ENCODE measurements at regions not wholly inside any gene's neighbourhood (a gene's known extent, or its start where the extent isn't known, plus 50 kb on each side); places are given as distances from the start of the nearest gene placed in this dataset.
"Not testable (repeated sequence)": the region's sequence is repeated elsewhere in the genome, so short reads cannot be mapped to it uniquely, and the experiment has no call there.

DNA sequence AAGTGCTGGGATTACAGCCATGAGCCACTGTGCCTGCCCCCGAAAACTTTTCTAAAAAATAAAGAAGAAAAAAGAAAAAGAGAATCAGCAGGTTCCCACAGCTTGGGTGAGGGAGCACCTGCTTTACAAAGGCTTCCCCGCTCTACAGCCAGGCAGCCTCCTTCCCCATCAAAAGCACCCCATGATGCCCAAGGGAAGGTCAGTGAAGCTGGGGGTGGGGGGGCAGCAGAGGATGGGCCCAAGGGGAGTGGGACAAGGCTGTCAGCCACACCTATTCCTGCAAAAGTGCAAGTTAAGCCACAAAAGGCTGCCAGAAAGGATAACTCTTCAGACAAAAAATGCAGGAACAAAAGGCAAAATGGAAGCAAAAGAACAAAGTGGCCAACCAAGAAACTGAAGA, 72.5 kb downstream of the FAM50B start:
- DNase-seq (ENCODE audit: low spot score), result no peak

DNA sequence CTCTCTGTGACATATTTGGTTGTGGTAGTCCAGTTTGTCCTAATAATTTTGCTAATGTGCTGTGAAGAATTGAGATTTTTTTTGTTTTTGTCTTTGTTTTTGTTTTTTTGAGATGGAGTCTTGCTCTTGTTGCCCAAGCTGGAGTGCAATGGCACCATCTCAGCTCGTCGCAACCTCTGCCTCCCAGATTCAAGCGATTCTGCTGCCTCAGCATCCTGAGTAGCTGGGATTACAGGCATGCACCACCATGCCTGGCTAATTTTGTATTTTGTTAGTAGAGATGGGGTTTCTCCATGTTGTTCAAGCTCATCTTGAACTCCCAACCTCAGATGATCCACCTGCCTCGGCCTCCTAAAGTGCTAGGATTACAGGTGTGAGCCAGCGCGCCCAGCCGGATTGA, 73.4 kb downstream of the FAM50B start:
- not testable (repeated sequence) for DNase-seq (ENCODE audit: low spot score)

DNA sequence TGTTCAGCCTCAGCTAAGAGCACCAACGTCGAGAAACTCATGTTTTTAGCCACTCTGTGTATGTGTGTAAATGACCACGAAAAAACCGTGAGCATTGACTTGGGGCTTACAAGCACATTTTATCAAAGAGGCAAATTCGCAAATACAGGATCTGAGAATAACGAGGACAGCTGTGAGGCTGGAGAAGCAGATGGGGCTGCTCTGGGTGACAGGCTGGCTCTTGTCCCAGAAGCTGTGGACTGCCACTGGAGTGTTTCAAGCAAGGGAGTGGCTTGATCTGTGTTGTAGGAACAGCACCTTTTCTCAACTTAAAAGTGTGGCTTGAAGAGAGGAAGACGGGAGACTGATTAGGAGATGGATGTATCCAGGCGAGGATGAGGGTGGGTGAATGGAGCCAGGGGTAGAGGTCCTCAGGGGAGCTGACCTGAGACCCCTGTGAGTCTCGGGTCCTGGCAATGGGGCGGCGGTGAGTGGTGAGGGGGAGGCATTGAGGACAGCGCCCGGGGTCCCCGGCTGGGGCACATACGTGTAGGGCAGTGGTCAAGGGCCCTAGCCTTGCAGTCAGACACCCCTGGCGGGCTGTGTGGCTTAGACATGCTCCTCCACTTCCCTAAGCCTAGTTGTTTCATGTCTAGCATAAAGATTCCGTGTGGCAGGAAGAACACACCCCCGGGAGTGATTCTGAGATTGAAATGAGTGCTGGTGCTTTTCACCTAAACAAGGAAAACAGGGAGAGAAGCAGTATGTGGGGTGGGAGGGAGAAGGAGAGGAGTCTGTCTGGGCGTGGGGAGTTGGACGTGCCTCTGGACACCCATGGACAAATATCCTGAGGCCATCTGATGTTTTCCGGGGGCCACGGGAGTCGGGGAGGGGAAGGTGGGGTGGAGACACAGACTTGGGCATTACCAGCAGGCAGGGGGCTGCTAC, 76.3 kb downstream of the FAM50B start:
- DNase-seq (ENCODE audit: low spot score), result not testable (repeated sequence)

DNA sequence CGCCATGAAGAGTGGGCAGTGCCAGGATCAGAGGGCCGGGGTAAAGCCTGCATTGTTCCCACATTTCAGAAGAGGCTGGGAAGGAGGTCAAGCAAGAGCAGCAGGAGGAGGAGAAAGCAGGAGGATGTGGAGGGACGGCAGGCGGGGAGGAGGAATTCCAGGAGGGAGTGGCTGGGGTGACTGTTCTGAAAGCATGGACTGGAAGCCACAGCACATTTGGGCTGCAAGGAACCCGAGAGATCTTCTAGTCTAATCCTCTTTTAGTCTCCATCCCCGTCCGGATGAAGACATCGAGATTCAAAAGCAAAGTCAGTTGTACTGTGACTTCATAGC, 76.9 kb downstream of the FAM50B start:
- no peak for DNase-seq (ENCODE audit: low spot score)

DNA sequence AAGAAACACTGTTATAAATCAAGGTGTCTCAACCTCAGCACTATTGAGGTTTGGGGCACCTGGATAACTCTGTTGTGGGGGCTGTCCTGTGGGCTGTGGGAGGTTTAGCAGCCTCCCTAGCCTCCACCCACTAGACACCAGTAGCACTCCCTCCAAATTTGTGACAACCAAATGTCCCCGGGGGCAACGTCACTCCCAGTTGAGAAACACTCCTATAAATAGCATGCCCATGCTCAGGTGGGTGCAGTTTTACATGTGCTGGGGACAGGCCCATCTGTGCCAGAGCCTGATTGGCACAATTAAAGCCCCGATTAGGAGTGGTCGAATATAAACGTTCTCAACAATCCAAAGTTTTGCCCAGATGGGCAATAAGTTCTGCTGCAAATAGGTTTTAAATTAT, 78.9 kb downstream of the FAM50B start:
- no peak for DNase-seq (ENCODE audit: low spot score)

DNA sequence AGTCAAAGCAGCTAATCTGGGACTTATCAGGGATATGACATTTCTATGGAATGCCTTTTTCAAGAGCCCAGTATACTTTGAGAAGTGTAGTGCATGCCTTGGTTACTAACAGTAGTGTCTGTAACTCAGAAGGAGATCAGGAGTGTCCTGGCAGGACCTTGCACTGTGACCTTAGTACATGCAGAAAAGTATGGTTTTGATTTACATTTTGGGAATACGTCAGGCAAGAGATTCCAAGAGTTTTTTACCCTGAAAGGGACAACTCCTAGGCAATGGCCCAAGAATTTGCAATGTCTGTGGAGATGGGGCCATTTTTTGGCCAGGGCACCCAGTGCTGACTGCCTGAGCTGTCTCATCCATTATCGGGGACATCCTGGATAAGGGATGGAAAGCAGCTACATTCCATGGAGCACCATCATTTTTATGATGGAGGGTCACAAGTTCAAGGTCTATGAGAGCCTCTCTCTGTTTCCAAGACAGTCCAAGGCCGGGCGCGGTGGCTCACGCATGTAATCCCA, 80.2 kb downstream of the FAM50B start:
- DNase-seq (ENCODE audit: low spot score), result no peak

DNA sequence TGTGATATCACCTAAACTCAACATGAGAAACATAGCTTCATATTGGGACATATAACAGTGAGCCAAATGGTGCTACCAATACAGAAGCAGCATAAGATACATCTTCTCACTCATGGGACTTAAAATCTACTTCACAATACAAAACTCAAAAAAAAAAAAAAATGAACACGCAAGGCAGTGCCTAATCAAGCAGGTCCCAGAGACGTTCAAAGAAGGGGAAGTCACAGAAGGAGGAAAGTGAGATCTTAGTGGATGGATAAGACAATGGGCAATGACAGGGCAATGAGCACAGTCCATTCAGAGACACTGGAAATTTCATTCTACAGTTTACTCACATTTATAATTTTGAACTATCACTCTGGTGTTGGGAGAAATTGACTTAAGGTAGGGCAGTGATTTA, 88.3 kb downstream of the FAM50B start:
- DNase-seq (ENCODE audit: low spot score), result no peak

DNA sequence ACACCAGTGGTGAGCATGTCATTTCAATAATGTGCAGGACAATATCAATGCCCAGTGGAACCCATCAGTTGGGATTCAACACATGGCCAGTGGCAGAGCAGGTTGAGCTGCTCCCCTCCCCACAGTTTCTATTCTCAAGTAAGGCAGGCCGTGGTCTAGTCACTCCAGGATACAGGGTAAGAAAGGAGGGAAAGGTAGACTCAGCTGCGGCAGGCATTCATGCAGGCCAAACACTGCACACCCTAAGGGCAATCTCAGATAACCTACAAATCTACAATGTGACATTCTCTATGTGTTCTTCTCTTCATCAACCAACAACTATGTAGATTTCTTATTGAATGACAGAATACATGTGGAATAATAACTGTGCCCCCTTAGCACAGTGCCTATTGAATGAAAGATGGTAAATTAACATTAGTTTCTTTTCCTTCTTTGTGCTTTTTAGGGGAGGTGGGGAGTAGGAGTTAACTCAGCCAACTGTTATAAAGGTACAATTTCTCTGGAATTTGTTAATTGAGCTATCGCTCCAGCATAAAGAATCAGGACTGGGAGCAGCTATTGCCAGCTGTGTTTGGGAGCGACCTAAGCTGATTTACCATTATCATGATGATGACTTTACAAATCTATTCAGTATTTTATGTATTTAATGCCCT, 89.7 kb downstream of the FAM50B start:
- no peak for DNase-seq (ENCODE audit: low spot score)

DNA sequence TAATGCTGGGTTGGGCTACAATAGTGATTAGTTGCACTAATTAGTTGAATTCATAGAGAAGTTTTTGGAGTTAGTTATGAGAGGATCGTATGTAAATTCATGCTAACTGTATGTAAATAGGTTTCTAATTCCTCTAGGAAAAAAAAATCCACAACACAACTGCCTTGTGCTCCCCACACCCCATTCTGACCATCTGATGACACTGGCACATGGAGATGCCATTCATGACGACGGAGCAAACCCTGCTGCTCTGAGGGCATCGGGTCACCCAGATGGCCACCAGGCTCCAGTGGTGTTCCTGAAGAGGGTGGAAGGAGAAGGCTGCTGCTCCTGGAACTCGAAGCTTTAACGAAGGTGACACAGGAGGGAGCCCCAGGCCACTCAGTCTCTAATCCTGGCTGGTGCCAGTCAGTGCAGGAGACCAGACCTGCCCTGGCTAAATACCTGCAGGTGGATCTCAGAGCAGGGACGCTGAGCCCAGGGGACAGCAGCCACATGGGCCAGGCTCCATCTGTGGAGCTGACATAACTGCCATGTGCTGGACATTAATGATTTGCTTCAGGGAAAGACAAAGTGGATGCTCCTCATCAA, 90.3 kb downstream of the FAM50B start:
- DNase-seq (ENCODE audit: low spot score), result no peak

DNA sequence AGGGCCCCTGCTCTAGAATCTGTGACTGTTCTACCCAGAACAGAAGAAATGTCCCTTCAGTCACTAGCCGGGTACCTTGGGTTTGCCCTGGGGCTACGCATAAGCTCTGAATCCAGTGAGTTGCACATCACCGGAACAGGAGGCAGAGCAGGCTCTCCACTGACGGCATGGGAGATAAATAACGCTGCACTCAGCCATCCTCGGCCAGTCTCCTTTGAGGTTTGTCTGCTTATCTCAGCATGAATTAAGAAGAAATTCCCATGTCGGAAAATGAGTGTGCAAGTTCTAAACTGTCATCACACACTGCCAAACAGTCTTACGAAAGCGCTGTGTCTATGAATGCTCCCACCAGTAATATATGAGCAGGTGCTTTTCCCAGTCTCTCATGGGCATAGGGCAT, 90.8 kb downstream of the FAM50B start:
- DNase-seq (ENCODE audit: low spot score), result no peak

DNA sequence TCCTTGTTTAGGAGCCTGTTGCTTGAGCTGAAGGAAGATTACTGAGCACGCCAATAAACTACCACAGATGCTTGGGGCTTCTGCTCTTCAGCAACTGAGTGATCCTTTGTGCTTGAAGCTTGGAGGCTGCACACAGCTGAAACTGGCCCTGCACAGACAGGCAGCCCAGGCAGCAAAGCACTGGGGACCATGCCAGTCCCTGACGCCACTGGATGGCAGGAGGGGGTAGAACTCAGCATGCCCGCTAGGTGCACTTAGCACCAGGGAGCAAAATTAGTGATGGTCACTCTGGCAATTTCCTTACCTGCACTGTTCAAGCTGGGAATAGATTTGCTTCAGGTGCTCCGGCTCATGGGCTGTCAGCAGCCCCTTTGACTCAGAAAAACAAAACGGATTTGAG, 91.5 kb downstream of the FAM50B start:
- no peak for DNase-seq (ENCODE audit: low spot score)

DNA sequence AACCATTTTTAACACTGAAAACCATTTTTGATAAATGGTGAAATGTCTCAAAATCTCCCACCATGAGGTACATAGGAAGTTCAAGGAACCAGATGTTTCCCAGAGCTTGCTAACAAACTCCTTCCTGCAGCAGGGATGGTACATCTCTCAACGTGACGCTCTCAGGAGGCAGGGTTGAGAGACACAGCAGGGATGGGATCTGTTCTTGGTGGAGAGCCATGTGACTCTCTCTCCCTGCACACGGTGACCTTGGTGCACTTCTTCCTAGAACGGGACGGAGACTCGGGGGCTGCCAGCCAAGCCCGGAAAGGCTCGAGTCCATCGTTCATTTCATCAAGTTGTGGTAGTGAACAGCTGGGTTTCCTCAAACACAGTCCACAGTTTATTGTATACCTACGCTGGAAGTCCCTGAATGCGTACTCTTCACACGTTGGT, 94.2 kb downstream of the FAM50B start:
- no peak for DNase-seq (ENCODE audit: low spot score)

DNA sequence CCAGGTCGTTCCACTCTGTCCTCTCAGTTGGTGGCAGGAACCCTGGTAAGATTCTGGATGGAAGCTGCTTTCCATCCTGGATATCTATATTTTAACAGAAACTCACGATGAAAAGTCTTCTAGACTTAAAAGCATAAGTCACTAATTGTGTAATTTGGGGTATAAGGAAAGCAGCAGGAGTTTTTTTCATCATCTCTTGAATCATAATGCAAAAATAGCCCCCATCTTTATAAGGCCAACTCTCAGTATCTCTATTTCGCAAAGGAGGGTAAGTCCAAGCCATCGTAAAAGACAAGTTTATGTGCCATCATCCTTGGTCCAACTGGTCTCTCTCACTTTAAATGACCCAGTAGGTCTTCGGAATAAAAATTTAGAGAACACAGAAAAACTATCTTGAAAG, 95.1 kb downstream of the FAM50B start:
- DNase-seq (ENCODE audit: low spot score), result no peak

DNA sequence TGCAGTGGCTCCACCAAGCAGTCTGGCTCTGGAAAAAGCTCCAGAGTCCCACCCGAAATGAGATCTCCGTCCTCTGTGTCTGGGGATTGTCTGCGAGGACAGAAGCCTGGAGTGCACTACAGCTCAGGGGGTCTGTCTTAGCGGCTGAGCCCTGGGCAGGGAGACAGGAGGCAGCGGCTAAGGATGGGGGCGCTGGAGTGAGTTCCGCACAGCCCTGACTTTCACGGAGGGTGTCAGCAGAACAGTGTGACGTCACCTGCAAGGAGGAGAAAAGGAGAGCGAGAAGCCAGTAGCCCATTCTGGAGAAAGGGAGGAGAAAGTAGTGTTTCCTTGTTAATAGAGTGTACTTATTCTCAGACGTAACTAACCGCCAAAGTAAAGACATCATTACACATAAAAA, 97.6 kb downstream of the FAM50B start:
- DNase-seq (ENCODE audit: low spot score), result no peak

DNA sequence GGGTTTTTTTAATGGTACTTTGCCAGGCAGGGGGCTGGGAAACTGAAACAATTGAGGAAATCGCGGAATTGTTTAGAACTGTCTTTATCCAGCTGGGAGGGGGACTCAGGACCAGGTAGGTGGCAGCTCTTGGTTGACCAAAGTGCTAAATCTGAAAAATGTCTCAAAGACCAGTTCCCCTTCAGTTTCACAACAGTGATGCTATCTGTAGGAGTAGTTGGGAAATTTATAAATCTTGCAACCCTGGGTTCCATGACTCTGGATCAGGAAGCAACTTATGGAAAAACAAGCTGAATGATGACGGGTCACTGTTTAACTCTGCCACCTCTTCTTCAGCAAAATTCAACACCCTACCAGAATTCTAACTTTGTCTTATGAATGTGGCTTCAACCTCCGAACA, 99.7 kb downstream of the FAM50B start:
- DNase-seq (ENCODE audit: low spot score), result no peak

DNA sequence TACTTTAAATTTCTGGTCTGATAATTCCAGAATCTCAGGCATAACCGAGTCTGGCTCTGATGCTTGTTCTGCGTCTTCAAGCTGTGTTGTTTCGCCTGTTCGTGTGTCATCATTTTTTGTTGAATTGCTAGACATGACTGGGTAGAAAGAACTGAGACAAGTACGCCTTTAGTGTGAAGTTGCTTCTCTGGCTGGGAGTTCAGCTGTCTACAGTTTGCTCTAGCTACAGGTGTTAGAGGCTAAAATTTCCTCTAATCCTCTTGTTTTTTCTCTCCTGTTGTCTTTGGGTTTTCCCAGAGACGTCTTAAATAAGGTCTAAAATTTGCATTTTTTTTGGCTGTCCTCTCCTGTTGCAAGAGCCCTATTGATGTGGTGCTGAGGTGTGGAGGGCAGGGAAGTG, 100.3 kb downstream of the FAM50B start:
- DNase-seq (ENCODE audit: low spot score), result no peak

DNA sequence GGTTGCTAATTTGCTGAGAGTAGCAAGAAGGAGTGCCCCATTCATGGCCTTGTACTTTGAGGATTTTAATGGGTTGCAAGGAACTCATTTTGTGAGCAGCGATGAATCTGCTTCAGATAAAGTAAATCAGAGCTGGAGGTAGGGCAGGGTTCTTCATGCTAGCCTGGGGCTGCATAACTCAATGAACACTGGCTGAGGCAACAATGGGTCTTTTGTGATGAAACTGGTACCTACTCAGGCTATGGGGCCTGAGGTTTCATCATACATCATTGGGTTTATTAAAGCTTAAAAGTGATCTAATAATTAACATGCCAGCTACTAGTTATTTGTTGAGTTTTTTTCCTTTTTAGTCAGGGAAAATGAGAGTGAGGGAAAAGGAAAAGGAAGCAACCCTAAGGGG, 106.9 kb downstream of the FAM50B start:
- no peak for DNase-seq (ENCODE audit: low spot score)

DNA sequence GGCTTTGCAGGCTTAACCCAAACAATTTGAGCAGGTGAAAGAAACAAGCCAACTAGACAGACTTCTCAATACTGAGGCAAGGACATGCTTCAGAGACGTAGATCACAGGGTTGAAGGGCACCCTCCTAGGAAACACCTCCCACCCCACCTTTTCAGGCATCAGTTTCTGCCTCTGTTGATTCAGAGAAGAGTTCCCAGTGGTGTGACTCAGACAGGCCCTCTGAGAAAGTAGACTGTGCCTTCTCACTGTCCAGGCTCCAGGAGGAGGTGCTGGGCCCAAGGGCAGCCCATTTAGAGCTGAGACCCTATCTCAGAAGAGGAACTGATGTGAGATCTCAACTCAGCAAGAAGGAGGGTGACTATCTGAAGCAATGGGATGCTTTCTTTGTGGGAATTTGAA, 108.1 kb downstream of the FAM50B start:
- no peak for DNase-seq (ENCODE audit: low spot score)

DNA sequence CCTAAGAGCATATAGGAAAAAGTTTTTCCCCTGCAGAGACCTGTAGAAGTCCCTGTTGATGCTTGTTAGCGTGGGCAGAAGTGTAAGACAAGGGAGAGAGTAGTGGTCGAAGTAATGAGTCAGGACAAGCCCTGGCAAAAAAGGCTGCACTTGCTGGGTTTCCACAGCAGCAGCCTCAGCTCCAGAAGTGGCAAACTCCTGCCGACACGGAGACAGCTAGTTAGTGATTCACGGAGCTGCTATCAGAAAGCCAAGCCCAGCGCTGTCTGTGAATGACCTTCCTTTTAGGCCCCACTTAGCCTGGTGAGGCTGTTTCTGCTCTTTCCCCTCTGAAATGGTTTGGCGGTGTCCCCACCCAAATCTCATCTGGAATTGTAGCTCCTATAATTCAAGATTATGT, 109.1 kb downstream of the FAM50B start:
- DNase-seq (ENCODE audit: low spot score), result no peak

DNA sequence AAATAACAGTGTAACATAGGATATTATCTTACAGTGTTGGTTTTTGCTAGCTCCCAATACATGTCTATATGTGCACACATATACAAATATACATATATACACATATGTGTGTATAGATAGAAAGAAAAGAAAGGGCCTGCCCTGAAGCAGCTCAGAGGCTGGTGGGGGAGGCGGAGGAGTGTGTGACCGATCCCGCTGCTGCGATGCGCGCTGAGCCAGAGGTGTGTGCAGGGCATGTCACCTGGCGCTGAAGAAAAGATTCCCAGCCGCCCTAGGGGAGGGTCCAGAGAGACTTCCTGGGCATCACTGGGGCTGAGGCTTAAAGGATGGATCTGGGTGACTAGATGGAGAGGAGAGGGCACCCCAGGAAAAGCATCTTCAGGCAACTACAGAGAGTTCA, 110.2 kb downstream of the FAM50B start:
- DNase-seq (ENCODE audit: low spot score), result no peak

DNA sequence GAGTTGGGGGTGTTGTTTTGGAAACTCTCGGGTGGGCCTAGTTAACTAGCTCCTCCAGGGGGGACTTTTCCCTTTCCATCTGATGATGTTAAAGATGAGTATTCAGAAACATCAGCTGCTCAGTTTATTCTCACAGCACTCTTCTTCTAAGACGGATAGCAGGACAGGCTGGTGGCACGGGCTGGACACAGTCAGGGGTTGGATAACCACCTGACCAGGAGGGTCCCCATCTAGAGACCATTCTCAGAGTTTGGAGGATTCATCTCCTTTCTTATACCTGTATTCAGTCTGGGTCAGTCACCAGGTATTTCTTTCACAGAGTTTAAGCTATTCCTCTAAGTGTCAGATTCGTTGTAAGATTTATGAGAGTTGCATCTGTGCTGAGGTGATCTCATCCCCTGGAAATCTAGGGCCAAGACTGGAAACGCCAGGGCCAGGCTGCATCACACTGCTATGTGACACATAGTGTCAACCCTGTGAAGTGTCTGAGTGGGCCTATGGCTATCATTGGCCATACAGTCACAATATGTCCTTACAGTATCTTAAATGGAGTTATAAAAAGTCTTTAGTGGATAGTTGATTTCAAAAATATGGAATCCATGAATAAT, 111.7 kb downstream of the FAM50B start:
- DNase-seq (ENCODE audit: low spot score), result no peak

DNA sequence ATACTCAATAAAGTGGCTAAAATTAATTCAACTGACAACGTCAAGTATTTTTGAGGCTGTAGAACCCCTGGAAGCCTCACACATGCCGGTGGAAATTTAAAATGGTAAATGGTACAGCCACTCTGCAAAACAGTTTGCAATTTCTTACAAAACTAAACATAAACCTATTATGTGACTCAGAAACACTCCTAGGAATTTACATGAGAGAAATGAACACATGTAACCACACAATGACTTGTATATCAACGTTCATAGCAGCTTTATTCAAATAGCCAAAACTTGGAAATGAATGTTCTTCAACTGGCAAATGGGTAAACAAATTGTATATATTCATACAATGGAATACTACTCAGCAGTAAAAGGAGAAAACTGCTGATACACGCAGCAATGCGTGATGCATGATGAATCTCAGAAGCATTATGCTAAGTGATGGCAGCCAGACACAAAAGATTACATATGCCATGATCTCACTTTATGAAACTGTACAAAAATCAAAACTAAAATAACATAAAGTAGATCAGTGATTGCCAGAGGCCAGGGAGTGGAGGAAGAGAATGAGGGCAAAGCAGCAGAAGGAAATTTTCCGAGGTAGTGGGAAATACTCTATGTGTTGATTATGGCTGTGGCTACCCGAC, 112.5 kb downstream of the FAM50B start:
- no peak for DNase-seq (ENCODE audit: low spot score)
